ENCODE measurements at regions not wholly inside any gene's neighbourhood (a gene's known extent, or its start where the extent isn't known, plus 50 kb on each side); places are given as distances from the start of the nearest gene placed in this dataset.

DNA sequence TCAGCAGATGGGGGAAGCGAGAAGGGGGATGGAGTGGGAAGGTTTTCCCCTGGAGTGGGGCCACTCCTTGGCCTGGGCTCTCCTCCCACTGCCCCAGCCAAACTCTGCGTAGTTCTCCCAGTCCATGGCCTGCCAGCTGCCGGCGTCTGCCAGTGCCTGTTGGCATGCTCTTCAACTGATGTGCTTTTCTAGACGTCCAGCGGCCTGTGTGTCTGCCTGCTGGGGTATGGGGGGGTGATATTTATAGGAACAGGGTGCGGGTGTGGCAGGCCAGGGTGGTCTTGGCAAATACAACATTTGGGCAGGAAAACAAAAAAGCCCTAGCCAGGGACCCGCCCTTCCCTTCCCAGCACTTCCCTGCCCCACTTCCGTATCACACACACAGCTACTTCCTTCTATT, 786.3 kb upstream of the NOVA1 start:
- no peaks in the 10 kb centered on the region for H3K27me3 ChIP-seq (replicated peaks in 2 of 5; ENCODE audit: control insufficient read depth in 4 of 5, insufficient read depth in 5 of 5, low read length in 4 of 5)
- no peaks in the 10 kb centered on the region for H3K4me1 ChIP-seq (ENCODE audit: control extremely low read depth in 1 of 4, control insufficient read depth in 4 of 4, insufficient read depth in 4 of 4, low read length in 3 of 4)
- no peak for DNase-seq
- H3K27ac ChIP-seq (ENCODE audit: insufficient read depth in 1 of 2, low read depth in 1 of 2, low read length in 2 of 2, poor library complexity in 1 of 2, severe bottlenecking in 2 of 2) = no peak overlapping the region
- 100% methylated on average over 3 of the region's 9 CpGs for WGBS (ENCODE audit: insufficient coverage)
- H3K4me3 ChIP-seq (ENCODE audit: control insufficient read depth in 1 of 7, extremely low read depth in 1 of 7, insufficient read depth in 4 of 7, low read depth in 2 of 7, low read length in 6 of 7) = no peak overlapping the region
- POLR2A ChIA-PET = no interaction called here
- CTCF ChIA-PET = no interaction called here
- no peaks in the 10 kb centered on the region for H3K36me3 ChIP-seq (ENCODE audit: control insufficient read depth in 4 of 4, insufficient read depth in 4 of 4, low read length in 3 of 4)
- H3K9me3 ChIP-seq (ENCODE audit: control extremely low read depth in 1 of 5, control insufficient read depth in 4 of 5, insufficient read depth in 2 of 5, low read depth in 1 of 5, low read length in 4 of 5) = peaks cover 0 to 3% (median 0%) of the 10 kb centered on the region in 5 experiments

DNA sequence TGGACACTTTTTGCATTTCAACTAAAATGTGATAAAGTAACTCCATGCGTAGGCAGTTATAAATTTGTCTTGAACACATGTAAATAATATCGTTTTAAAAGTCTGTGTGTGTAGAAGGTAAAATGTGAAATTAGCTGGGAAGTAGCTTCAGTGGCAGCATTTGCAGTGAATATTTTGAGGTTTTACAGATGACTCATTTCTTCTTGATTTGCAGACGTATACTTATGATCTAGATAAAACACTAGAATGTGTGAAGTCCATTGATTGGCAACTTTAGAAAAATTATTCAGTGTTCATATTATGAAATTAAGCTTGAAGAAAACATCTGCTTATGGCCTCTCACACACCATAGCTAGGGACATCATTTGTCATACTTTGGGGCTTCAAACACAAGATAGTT, 788.6 kb upstream of the NOVA1 start:
- no peak for DNase-seq
- Histone ChIP-seq H3K27me3 (replicated peaks in 2 of 5; ENCODE audit: control insufficient read depth in 4 of 5, insufficient read depth in 5 of 5, low read length in 4 of 5) (no peaks in the 10 kb centered on the region), H3K4me1 (ENCODE audit: control extremely low read depth in 1 of 4, control insufficient read depth in 4 of 4, insufficient read depth in 4 of 4, low read length in 3 of 4) (no peaks in the 10 kb centered on the region), H3K9me3 (ENCODE audit: control extremely low read depth in 1 of 5, control insufficient read depth in 4 of 5, insufficient read depth in 2 of 5, low read depth in 1 of 5, low read length in 4 of 5) (peaks cover 0 to 3% (median 0%) of the 10 kb centered on the region in 5 experiments), H3K27ac (ENCODE audit: insufficient read depth in 1 of 2, low read depth in 1 of 2, low read length in 2 of 2, poor library complexity in 1 of 2, severe bottlenecking in 2 of 2) (no peak overlapping the region), H3K4me3 (ENCODE audit: control insufficient read depth in 1 of 7, extremely low read depth in 1 of 7, insufficient read depth in 4 of 7, low read depth in 2 of 7, low read length in 6 of 7) (no peak overlapping the region), H3K36me3 (ENCODE audit: control insufficient read depth in 4 of 4, insufficient read depth in 4 of 4, low read length in 3 of 4) (no peaks in the 10 kb centered on the region)
- 92% methylated on average over 2 of the region's 3 CpGs for WGBS (ENCODE audit: insufficient coverage)
- ChIA-PET CTCF (no interaction called here), POLR2A (no interaction called here)

DNA sequence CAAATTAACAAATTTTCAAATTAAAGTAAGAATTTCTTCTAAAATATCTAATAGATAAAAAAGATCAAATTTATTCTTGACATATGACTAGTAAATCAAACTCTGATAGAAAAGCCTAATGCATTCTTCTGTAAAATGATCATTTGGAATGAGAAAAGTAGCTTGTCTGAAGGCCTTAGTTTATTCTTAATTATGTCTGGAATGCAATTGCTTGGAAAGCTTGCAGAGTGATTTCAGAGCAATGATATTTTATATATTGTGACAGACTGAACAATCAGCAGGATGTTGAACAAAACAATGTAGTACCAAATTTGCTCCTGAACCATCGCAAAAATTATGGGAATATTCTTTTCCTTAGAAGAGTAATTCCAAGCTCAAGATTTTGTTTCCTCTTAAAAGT, 789.6 kb upstream of the NOVA1 start:
- CTCF ChIA-PET = no interaction called here
- WGBS (ENCODE audit: insufficient coverage) = no CpG with 5 or more reads among the region's 1 CpG
- DNase-seq = no peak
- no peak overlapping the region for H3K4me3 ChIP-seq (ENCODE audit: control insufficient read depth in 1 of 7, extremely low read depth in 1 of 7, insufficient read depth in 4 of 7, low read depth in 2 of 7, low read length in 6 of 7)
- peaks cover 0 to 3% (median 0%) of the 10 kb centered on the region in 5 experiments for H3K9me3 ChIP-seq (ENCODE audit: control extremely low read depth in 1 of 5, control insufficient read depth in 4 of 5, insufficient read depth in 2 of 5, low read depth in 1 of 5, low read length in 4 of 5)
- no peaks in the 10 kb centered on the region for H3K27me3 ChIP-seq (replicated peaks in 2 of 5; ENCODE audit: control insufficient read depth in 4 of 5, insufficient read depth in 5 of 5, low read length in 4 of 5)
- no peaks in the 10 kb centered on the region for H3K4me1 ChIP-seq (ENCODE audit: control extremely low read depth in 1 of 4, control insufficient read depth in 4 of 4, insufficient read depth in 4 of 4, low read length in 3 of 4)
- no peaks in the 10 kb centered on the region for H3K36me3 ChIP-seq (ENCODE audit: control insufficient read depth in 4 of 4, insufficient read depth in 4 of 4, low read length in 3 of 4)
- H3K27ac ChIP-seq (ENCODE audit: insufficient read depth in 1 of 2, low read depth in 1 of 2, low read length in 2 of 2, poor library complexity in 1 of 2, severe bottlenecking in 2 of 2) = no peak overlapping the region
- POLR2A ChIA-PET = no interaction called here

DNA sequence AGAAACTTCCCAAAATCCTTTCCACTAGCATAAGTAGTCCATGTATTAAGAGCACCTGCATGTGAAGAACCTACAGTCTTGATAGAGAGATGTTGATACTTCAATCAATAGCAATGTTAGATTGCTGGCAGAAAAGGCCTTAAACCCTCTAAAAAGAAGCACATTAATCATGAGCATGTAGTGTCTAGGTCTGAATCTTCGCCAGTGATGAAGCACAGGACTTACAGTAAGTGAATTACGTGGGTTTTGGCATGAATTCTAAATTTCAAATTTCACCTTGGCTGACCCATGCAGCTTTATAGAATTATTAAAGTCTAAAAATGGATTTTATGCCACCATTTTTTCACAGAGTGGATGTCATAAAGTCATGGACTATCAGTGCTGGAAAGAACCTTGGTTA, 791.6 kb upstream of the NOVA1 start:
- POLR2A ChIA-PET = no interaction called here
- Histone ChIP-seq H3K27me3 (replicated peaks in 2 of 5; ENCODE audit: control insufficient read depth in 4 of 5, insufficient read depth in 5 of 5, low read length in 4 of 5) (no peaks in the 10 kb centered on the region), H3K36me3 (ENCODE audit: control insufficient read depth in 4 of 4, insufficient read depth in 4 of 4, low read length in 3 of 4) (no peaks in the 10 kb centered on the region), H3K9me3 (ENCODE audit: control extremely low read depth in 1 of 5, control insufficient read depth in 4 of 5, insufficient read depth in 2 of 5, low read depth in 1 of 5, low read length in 4 of 5) (no peaks in the 10 kb centered on the region), H3K4me1 (ENCODE audit: control extremely low read depth in 1 of 4, control insufficient read depth in 4 of 4, insufficient read depth in 4 of 4, low read length in 3 of 4) (no peaks in the 10 kb centered on the region), H3K27ac (ENCODE audit: insufficient read depth in 1 of 2, low read depth in 1 of 2, low read length in 2 of 2, poor library complexity in 1 of 2, severe bottlenecking in 2 of 2) (no peak overlapping the region), H3K4me3 (ENCODE audit: control insufficient read depth in 1 of 7, extremely low read depth in 1 of 7, insufficient read depth in 4 of 7, low read depth in 2 of 7, low read length in 6 of 7) (no peak overlapping the region)
- no peak for DNase-seq
- CTCF ChIA-PET = no interaction called here
- WGBS (ENCODE audit: insufficient coverage) = no CpG with 5 or more reads among the region's 2 CpGs

DNA sequence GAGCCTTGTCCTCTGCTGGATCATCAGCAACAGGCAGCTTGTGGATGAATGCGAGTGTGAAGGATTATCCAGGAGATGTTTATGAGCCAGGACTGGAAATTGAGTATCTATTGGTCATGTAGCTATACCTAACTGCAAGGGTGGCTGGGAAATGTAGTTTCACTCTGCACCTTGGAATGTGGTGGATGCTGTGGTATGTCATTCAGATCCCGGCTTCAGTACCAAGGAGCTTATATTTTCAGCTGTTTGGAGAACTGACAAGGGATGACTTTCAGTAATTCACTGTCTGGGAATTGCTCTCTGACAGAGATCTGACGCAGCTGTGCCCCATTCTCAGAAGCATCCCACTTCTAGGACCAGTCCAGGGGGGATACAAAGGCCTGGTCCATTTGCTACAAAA, 792.3 kb upstream of the NOVA1 start:
- Histone ChIP-seq H3K27ac (ENCODE audit: insufficient read depth in 1 of 2, low read depth in 1 of 2, low read length in 2 of 2, poor library complexity in 1 of 2, severe bottlenecking in 2 of 2) (no peak overlapping the region), H3K27me3 (replicated peaks in 2 of 5; ENCODE audit: control insufficient read depth in 4 of 5, insufficient read depth in 5 of 5, low read length in 4 of 5) (no peaks in the 10 kb centered on the region), H3K36me3 (ENCODE audit: control insufficient read depth in 4 of 4, insufficient read depth in 4 of 4, low read length in 3 of 4) (no peaks in the 10 kb centered on the region), H3K4me1 (ENCODE audit: control extremely low read depth in 1 of 4, control insufficient read depth in 4 of 4, insufficient read depth in 4 of 4, low read length in 3 of 4) (no peaks in the 10 kb centered on the region), H3K4me3 (ENCODE audit: control insufficient read depth in 1 of 7, extremely low read depth in 1 of 7, insufficient read depth in 4 of 7, low read depth in 2 of 7, low read length in 6 of 7) (no peak overlapping the region), H3K9me3 (ENCODE audit: control extremely low read depth in 1 of 5, control insufficient read depth in 4 of 5, insufficient read depth in 2 of 5, low read depth in 1 of 5, low read length in 4 of 5) (no peaks in the 10 kb centered on the region)
- ChIA-PET POLR2A (no interaction called here), CTCF (no interaction called here)
- no peak for DNase-seq
- 80% methylated on average over 3 of the region's 3 CpGs for WGBS (ENCODE audit: insufficient coverage)

DNA sequence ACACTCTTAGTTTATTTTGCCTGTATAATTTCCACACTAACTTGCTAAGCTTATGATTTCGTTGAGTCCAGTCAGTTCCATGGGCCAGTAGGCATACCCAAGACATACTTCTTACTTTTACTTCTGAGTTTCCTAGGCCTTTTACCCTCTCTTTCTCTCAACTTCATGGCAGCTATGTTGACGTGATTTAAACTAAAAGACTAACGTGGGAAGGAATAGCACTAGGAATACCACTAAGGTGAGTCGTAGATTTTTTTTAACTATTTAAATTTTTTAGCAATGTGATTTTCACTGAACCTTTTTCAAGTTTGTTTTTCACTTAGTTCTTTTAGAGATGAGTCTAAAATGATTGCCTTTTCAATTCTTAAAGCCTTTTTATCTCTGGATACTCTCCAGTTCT, 793.5 kb upstream of the NOVA1 start:
- CTCF ChIA-PET = no interaction called here
- Histone ChIP-seq H3K27me3 (replicated peaks in 2 of 5; ENCODE audit: control insufficient read depth in 4 of 5, insufficient read depth in 5 of 5, low read length in 4 of 5) (no peaks in the 10 kb centered on the region), H3K36me3 (ENCODE audit: control insufficient read depth in 4 of 4, insufficient read depth in 4 of 4, low read length in 3 of 4) (no peaks in the 10 kb centered on the region), H3K4me1 (ENCODE audit: control extremely low read depth in 1 of 4, control insufficient read depth in 4 of 4, insufficient read depth in 4 of 4, low read length in 3 of 4) (no peaks in the 10 kb centered on the region), H3K9me3 (ENCODE audit: control extremely low read depth in 1 of 5, control insufficient read depth in 4 of 5, insufficient read depth in 2 of 5, low read depth in 1 of 5, low read length in 4 of 5) (no peaks in the 10 kb centered on the region), H3K4me3 (ENCODE audit: control insufficient read depth in 1 of 7, extremely low read depth in 1 of 7, insufficient read depth in 4 of 7, low read depth in 2 of 7, low read length in 6 of 7) (no peak overlapping the region), H3K27ac (ENCODE audit: insufficient read depth in 1 of 2, low read depth in 1 of 2, low read length in 2 of 2, poor library complexity in 1 of 2, severe bottlenecking in 2 of 2) (no peak overlapping the region)
- no peak for DNase-seq
- POLR2A ChIA-PET = no interaction called here
- 92% methylated on average over 1 of the region's 4 CpGs for WGBS (ENCODE audit: insufficient coverage)

DNA sequence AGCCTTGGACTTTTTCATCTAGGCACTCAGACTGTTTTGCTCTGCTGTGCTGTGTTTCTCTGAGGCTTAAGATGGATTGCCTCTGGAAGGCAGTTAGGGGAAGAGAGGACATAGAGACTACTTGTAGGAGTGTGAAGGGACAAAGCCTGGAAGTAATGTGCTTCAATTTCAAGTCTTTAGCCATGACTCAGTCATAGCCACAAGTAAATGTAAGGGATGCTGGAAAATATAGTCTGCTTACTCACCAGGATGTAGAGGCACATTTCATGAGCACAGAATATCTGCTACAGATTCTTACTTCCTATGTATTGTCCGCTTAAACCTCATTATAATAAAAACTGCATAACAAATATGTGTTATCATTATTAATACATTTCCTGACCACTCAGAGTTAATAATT, 794.3 kb upstream of the NOVA1 start:
- H3K4me1 ChIP-seq (ENCODE audit: control extremely low read depth in 1 of 4, control insufficient read depth in 4 of 4, insufficient read depth in 4 of 4, low read length in 3 of 4) = no peaks in the 10 kb centered on the region
- ChIA-PET POLR2A (no interaction called here), CTCF (no interaction called here)
- no peaks in the 10 kb centered on the region for H3K9me3 ChIP-seq (ENCODE audit: control extremely low read depth in 1 of 5, control insufficient read depth in 4 of 5, insufficient read depth in 2 of 5, low read depth in 1 of 5, low read length in 4 of 5)
- H3K27me3 ChIP-seq (replicated peaks in 2 of 5; ENCODE audit: control insufficient read depth in 4 of 5, insufficient read depth in 5 of 5, low read length in 4 of 5) = no peaks in the 10 kb centered on the region
- WGBS (ENCODE audit: insufficient coverage) = no CpG with 5 or more reads among the region's 1 CpG
- H3K4me3 ChIP-seq (ENCODE audit: control insufficient read depth in 1 of 7, extremely low read depth in 1 of 7, insufficient read depth in 4 of 7, low read depth in 2 of 7, low read length in 6 of 7) = no peak overlapping the region
- no peak for DNase-seq
- no peaks in the 10 kb centered on the region for H3K36me3 ChIP-seq (ENCODE audit: control insufficient read depth in 4 of 4, insufficient read depth in 4 of 4, low read length in 3 of 4)
- H3K27ac ChIP-seq (ENCODE audit: insufficient read depth in 1 of 2, low read depth in 1 of 2, low read length in 2 of 2, poor library complexity in 1 of 2, severe bottlenecking in 2 of 2) = no peak overlapping the region

DNA sequence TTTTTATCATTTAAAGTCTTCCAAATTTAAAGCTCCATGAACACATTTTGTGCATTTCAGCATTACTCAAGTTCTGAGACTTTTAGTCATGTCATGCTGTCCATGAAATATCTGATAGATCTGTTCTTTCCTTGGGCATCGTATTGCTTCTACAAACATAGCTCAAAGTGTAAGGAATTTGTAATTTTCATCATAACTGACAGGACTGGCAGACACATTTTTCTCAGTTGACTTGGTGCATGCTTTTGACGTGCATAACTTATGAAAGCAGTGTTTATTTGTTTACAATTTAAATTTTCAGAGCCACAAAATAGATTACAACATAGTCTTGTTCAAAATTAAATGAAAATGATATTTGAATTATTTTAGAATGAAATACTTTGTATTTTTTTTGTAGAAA, 812.1 kb upstream of the NOVA1 start:
- ChIA-PET POLR2A (no interaction called here), CTCF (no interaction called here)
- no peaks in the 10 kb centered on the region for H3K4me1 ChIP-seq (ENCODE audit: control extremely low read depth in 1 of 4, control insufficient read depth in 4 of 4, insufficient read depth in 4 of 4, low read length in 3 of 4)
- no peaks in the 10 kb centered on the region for H3K36me3 ChIP-seq (ENCODE audit: control insufficient read depth in 4 of 4, insufficient read depth in 4 of 4, low read length in 3 of 4)
- H3K9me3 ChIP-seq (ENCODE audit: control extremely low read depth in 1 of 5, control insufficient read depth in 4 of 5, insufficient read depth in 2 of 5, low read depth in 1 of 5, low read length in 4 of 5) = no peaks in the 10 kb centered on the region
- DNase-seq = no peak
- H3K4me3 ChIP-seq (ENCODE audit: control insufficient read depth in 1 of 7, extremely low read depth in 1 of 7, insufficient read depth in 4 of 7, low read depth in 2 of 7, low read length in 6 of 7) = no peak overlapping the region
- H3K27me3 ChIP-seq (replicated peaks in 2 of 5; ENCODE audit: control insufficient read depth in 4 of 5, insufficient read depth in 5 of 5, low read length in 4 of 5) = no peaks in the 10 kb centered on the region
- WGBS (ENCODE audit: insufficient coverage) = 83% methylated on average over 1 of the region's 2 CpGs
- H3K27ac ChIP-seq (ENCODE audit: insufficient read depth in 1 of 2, low read depth in 1 of 2, low read length in 2 of 2, poor library complexity in 1 of 2, severe bottlenecking in 2 of 2) = no peak overlapping the region
